Glutamatergic neuron (in vitro differentiated cells): ENCODE measurements at regions not wholly inside any gene's neighbourhood (a gene's known extent, or its start where the extent isn't known, plus 50 kb on each side); places are given as distances from the start of the nearest gene placed in this dataset.

Source experiments
- DNase-seq: peaks from one replicate; pipeline ENCODE4 v3.0.0; 2022
- H3K27ac Mint-ChIP-seq: one replicate; pipeline ENCODE4 v1.8.0; 2020; ENCODE audit warnings: mild to moderate bottlenecking, mixed read lengths, inconsistent platforms; ENCODE audit not compliant: unreplicated experiment
- H3K27me3 Mint-ChIP-seq: one replicate; pipeline ENCODE4 v1.8.0; 2020; ENCODE audit warnings: mild to moderate bottlenecking, moderate library complexity, mixed read lengths, inconsistent platforms; ENCODE audit not compliant: unreplicated experiment
- H3K36me3 Mint-ChIP-seq: one replicate; pipeline ENCODE4 v1.8.0; 2020; ENCODE audit warnings: mild to moderate bottlenecking, mixed read lengths, inconsistent platforms; ENCODE audit not compliant: unreplicated experiment
- H3K4me1 Mint-ChIP-seq: one replicate; pipeline ENCODE4 v1.8.0; 2020; ENCODE audit warnings: mild to moderate bottlenecking, low read depth, mixed read lengths, inconsistent platforms; ENCODE audit not compliant: unreplicated experiment
- H3K4me3 Mint-ChIP-seq: one replicate; pipeline ENCODE4 v1.8.0; 2020; ENCODE audit warnings: mild to moderate bottlenecking, mixed read lengths, inconsistent platforms; ENCODE audit not compliant: unreplicated experiment
- H3K9me3 Mint-ChIP-seq: one replicate; pipeline ENCODE4 v1.8.0; 2020; ENCODE audit warnings: mild to moderate bottlenecking, moderate library complexity, mixed read lengths, inconsistent platforms; ENCODE audit not compliant: unreplicated experiment
- CTCF ChIP-seq: fragments of 200-600 bp; sonication (generic); IDR thresholded peaks from one replicate; pipeline ENCODE4 v1.5.0; 2021; ENCODE audit not compliant: partially characterized antibody, unreplicated experiment

- no peak for TF ChIP-seq CTCF
- DNase-seq, result no peak
- Mint-ChIP-seq H3K4me1 (no peaks in the 10 kb centered on the region), H3K4me3 (no peak overlapping the region), H3K27ac (no peak overlapping the region), H3K9me3 (peaks cover 27% of the 10 kb centered on the region), H3K36me3 (peaks cover 8% of the 10 kb centered on the region), H3K27me3 (no peaks in the 10 kb centered on the region)
Observed at GRCh38 chr22:48779661-48780596, 1047.7 kb downstream of the BRD1 start.

- H3K4me1 Mint-ChIP-seq, result no peaks in the 10 kb centered on the region
- H3K9me3 Mint-ChIP-seq, result peaks cover 25% of the 10 kb centered on the region
- no peak for TF ChIP-seq CTCF
- H3K4me3 Mint-ChIP-seq, result no peak overlapping the region
- no peaks in the 10 kb centered on the region for H3K27me3 Mint-ChIP-seq
- H3K36me3 Mint-ChIP-seq, result peaks cover 10% of the 10 kb centered on the region
- no peak overlapping the region for H3K27ac Mint-ChIP-seq
- no peak for DNase-seq
Observed at GRCh38 chr22:48779211-48779643, 1048.4 kb downstream of the BRD1 start.

GRCh38 chr22:48778308-48779195, 1049.1 kb downstream of the BRD1 start:
- Mint-ChIP-seq H3K27ac (no peak overlapping the region), H3K27me3 (peaks cover 2% of the 10 kb centered on the region), H3K9me3 (peaks cover 27% of the 10 kb centered on the region), H3K4me3 (no peak overlapping the region), H3K36me3 (peaks cover 15% of the 10 kb centered on the region), H3K4me1 (no peaks in the 10 kb centered on the region)
- no peak for DNase-seq
- TF ChIP-seq CTCF, result no peak

GRCh38 chr22:48772286-48772907, 1055.3 kb downstream of the BRD1 start:
- Mint-ChIP-seq H3K27ac (no peak overlapping the region), H3K27me3 (peaks cover 2% of the 10 kb centered on the region), H3K9me3 (peaks cover 10% of the 10 kb centered on the region), H3K36me3 (peaks cover 10% of the 10 kb centered on the region), H3K4me3 (no peak overlapping the region), H3K4me1 (no peaks in the 10 kb centered on the region)
- no peak for DNase-seq
- no peak for TF ChIP-seq CTCF
